Kidney (tissue), 13 donors: ENCODE measurements at regions not wholly inside any gene's neighbourhood (a gene's known extent, or its start where the extent isn't known, plus 50 kb on each side); places are given as distances from the start of the nearest gene placed in this dataset.
"Not testable (repeated sequence)": the region's sequence is repeated elsewhere in the genome, so short reads cannot be mapped to it uniquely, and the experiment has no call there.

ENCODE experiments used
- DNase-seq, 5 donors: peaks; one replicate each; pipeline ENCODE4 v3.0.0-alpha.2; 2013 to 2020
- FAIRE-seq: peaks from 2 replicates; lab custom pipeline; 2012; peaks lifted over from hg19 to GRCh38; lab: Jason Lieb, UNC
- H3K27ac ChIP-seq, 2 donors: one replicate each; pipeline ENCODE4 v1.7.0; 2013; ENCODE audit warnings: low read depth in 2 of 2, low read length in 2 of 2, inconsistent platforms in 1 of 2
- H3K27me3 ChIP-seq: one replicate; pipeline ENCODE4 v1.7.1; 2013; ENCODE audit warnings: low read length, inconsistent platforms; ENCODE audit not compliant: control insufficient read depth, insufficient read depth
- H3K36me3 ChIP-seq, 3 donors: one replicate each; pipeline versions ENCODE4 v1.7.0 to v1.7.1; 2013; ENCODE audit warnings: low read length in 3 of 3, control low read depth in 1 of 3, inconsistent platforms in 1 of 3; ENCODE audit not compliant: insufficient read depth in 3 of 3, control insufficient read depth in 2 of 3
- H3K4me1 ChIP-seq, 3 donors: one replicate each; pipeline versions ENCODE4 v1.7.0 to v1.7.1; 2013; ENCODE audit warnings: low read length in 3 of 3, inconsistent platforms in 1 of 3, low read depth in 1 of 3; ENCODE audit not compliant: control insufficient read depth in 2 of 3, insufficient read depth in 2 of 3
- H3K4me3 ChIP-seq, 3 donors: one replicate each; pipeline versions ENCODE4 v1.7.0 to v1.8.1; 2013; ENCODE audit warnings: low read length in 3 of 3, control low read depth in 1 of 3, inconsistent platforms in 1 of 3
- H3K9ac ChIP-seq, 3 donors: one replicate each; pipeline versions ENCODE4 v1.7.0 to v1.7.1; 2013; ENCODE audit warnings: low read length in 3 of 3, control low read depth in 1 of 3, inconsistent platforms in 1 of 3
- H3K9me3 ChIP-seq, 3 donors: one replicate each; pipeline versions ENCODE4 v1.7.0 to v1.7.1; 2013; ENCODE audit warnings: low read length in 3 of 3, control low read depth in 1 of 3, inconsistent platforms in 1 of 3; ENCODE audit not compliant: control insufficient read depth in 2 of 3, insufficient read depth in 1 of 3
- intact Hi-C: fragments of 100-400 bp; cut with DNase I; formaldehyde crosslinking; loops from one replicate; pipeline ENCODE4 v1.11.1; 2022
- TF ChIP-seq, protein P1 (sequence below): IDR thresholded peaks from 3 replicates; pipeline ENCODE4 v1.5.1; 2012; ENCODE audit warnings: mild to moderate bottlenecking, moderate library complexity, borderline replicate concordance; ENCODE audit not compliant: insufficient read depth; ENCODE audit errors: extremely low read depth
- donor health status: control.
- donor health status: control.
- donor health status: control.
- donor health status: control.
- donor health status: control.
- donor health status: DM: yes; HTN: yes; CAD: no.
- donor health status: Normal renal cell carcinoma (clear cell type).

GRCh38 chr4:146051728-146052391 is 113.2 kb upstream of the ZNF827 start:
- Histone ChIP-seq H3K36me3 (no peaks in the 10 kb centered on the region), H3K27me3 (no peaks in the 10 kb centered on the region), H3K9me3 (no peaks in the 10 kb centered on the region), H3K4me3 (no peak overlapping the region), H3K9ac (no peak overlapping the region), H3K4me1 (no peaks in the 10 kb centered on the region), H3K27ac (no peak overlapping the region)
- intact Hi-C loops: no loop called here
- TF ChIP-seq, protein P1, sequence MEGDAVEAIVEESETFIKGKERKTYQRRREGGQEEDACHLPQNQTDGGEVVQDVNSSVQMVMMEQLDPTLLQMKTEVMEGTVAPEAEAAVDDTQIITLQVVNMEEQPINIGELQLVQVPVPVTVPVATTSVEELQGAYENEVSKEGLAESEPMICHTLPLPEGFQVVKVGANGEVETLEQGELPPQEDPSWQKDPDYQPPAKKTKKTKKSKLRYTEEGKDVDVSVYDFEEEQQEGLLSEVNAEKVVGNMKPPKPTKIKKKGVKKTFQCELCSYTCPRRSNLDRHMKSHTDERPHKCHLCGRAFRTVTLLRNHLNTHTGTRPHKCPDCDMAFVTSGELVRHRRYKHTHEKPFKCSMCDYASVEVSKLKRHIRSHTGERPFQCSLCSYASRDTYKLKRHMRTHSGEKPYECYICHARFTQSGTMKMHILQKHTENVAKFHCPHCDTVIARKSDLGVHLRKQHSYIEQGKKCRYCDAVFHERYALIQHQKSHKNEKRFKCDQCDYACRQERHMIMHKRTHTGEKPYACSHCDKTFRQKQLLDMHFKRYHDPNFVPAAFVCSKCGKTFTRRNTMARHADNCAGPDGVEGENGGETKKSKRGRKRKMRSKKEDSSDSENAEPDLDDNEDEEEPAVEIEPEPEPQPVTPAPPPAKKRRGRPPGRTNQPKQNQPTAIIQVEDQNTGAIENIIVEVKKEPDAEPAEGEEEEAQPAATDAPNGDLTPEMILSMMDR: no peak
- DNase-seq (no peak), FAIRE-seq (no peak)

- intact Hi-C loops: no loop called here
- TF ChIP-seq, protein P1: no peak
- no peak overlapping the region for H3K4me3 ChIP-seq
- DNase-seq (no peak), FAIRE-seq (no peak)
- no peaks in the 10 kb centered on the region for H3K27me3 ChIP-seq
- H3K9ac ChIP-seq: no peak overlapping the region
- no peaks in the 10 kb centered on the region for H3K9me3 ChIP-seq
- H3K4me1 ChIP-seq: no peaks in the 10 kb centered on the region
- H3K36me3 ChIP-seq: no peaks in the 10 kb centered on the region
- no peak overlapping the region for H3K27ac ChIP-seq
Measured at GRCh38 chr4:146051223-146051622, 112.6 kb upstream of the ZNF827 start.

GRCh38 chr4:146049802-146050201 is 111.2 kb upstream of the ZNF827 start:
- Histone ChIP-seq H3K36me3 (no peaks in the 10 kb centered on the region), H3K27ac (no peak overlapping the region), H3K9ac (no peak overlapping the region), H3K4me3 (no peak overlapping the region), H3K27me3 (no peaks in the 10 kb centered on the region), H3K4me1 (no peaks in the 10 kb centered on the region), H3K9me3 (no peaks in the 10 kb centered on the region)
- TF ChIP-seq, protein P1: no peak
- intact Hi-C loops: no loop called here
- no peak for FAIRE-seq
- DNase-seq: no peak

- H3K9me3 ChIP-seq, H3K27ac ChIP-seq, H3K36me3 ChIP-seq, H3K4me3 ChIP-seq, H3K27me3 ChIP-seq, FAIRE-seq, intact Hi-C loops, H3K4me1 ChIP-seq, DNase-seq, H3K9ac ChIP-seq: not testable (repeated sequence)
Measured at GRCh38 chr4:146047768-146048167, 109.1 kb upstream of the ZNF827 start.
